ENCODE measurements at regions not wholly inside any gene's neighbourhood (a gene's known extent, or its start where the extent isn't known, plus 50 kb on each side); places are given as distances from the start of the nearest gene placed in this dataset.

GRCh38 chr16:62602790-62603189, 566.6 kb upstream of the CDH8 start:
- TF ChIP-seq CTCF (conservative IDR thresholded peaks at IDR 0.05) (no peak), ZFX (IDR thresholded peaks at IDR 0.05) (no peak)

All from C4-2B (cell line).